ENCODE measurements at regions not wholly inside any gene's neighbourhood (a gene's known extent, or its start where the extent isn't known, plus 50 kb on each side); places are given as distances from the start of the nearest gene placed in this dataset.

DNA sequence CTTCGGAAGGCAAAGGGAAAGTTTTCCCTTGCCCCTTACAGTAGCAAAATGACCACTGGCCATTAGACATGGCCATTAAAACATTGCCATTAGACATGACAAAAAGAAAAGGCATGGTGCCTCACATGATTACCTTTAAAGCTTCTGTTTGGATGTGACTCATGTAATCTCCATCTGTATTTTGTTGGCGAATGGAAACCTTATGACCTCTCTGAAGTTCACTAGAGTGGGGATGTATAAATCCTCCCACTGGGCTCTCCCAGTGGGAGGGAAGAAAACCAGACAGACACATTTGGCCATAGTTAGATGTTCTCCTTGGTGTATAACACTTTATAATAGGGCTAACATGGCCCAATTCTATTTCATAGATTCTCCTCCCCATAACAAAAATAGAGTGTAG lies 152.6 kb downstream of the MAGEB17 start:
- Histone ChIP-seq H3K4me1 (ENCODE audit: control insufficient read depth, insufficient read depth, low read length) (no peaks in the 10 kb centered on the region), H3K4me3 (no peak overlapping the region), H3K27ac (ENCODE audit: control insufficient read depth, insufficient read depth) (no peak overlapping the region), H2AFZ (ENCODE audit: control insufficient read depth, low read depth, low read length) (no peak overlapping the region), H4K20me1 (ENCODE audit: control insufficient read depth, insufficient read depth) (no peaks in the 10 kb centered on the region), H3K36me3 (ENCODE audit: control insufficient read depth in 2 of 2, insufficient read depth in 2 of 2, low read length in 1 of 2) (no peaks in the 10 kb centered on the region), H3K9ac (ENCODE audit: control insufficient read depth, insufficient read depth, low read length) (no peak overlapping the region), H3K79me2 (ENCODE audit: control insufficient read depth, insufficient read depth, low read length) (no peaks in the 10 kb centered on the region), H3K9me3 (replicated peaks; ENCODE audit: control insufficient read depth, insufficient read depth, low read length) (no peaks in the 10 kb centered on the region; the same call in 2 of the 3 replicates), H3K4me2 (ENCODE audit: control insufficient read depth, insufficient read depth) (no peak overlapping the region), H3K27me3 (replicated peaks in 1 of 2; ENCODE audit: control insufficient read depth in 2 of 2, insufficient read depth in 2 of 2, low read length in 1 of 2) (no peaks in the 10 kb centered on the region)
- ChIA-PET SMC1A (ENCODE audit: uncharacterized antibody, unreplicated experiment) (interaction anchor here (0.6 kb wide), 1 partner anchor 14 kb away, joined by 3 read pairs; no protein-coding TSS in a partner anchor), POLR2A (no interaction called here), RAD21 (ENCODE audit: unreplicated experiment) (no interaction called here), CTCF (no interaction called here)
- no peak for DNase-seq (ENCODE audit: low read depth, low spot score)
- no peak for ATAC-seq
- BruUV-seq (replicated peaks) = no TSS peak
- in situ Hi-C loops (cut with MboI) = no loop called here
- TF ChIP-seq RFX5 (IDR thresholded peaks at IDR 0.05; ENCODE audit: low read depth, low read length) = no peak
- TF ChIP-seq, protein P1, sequence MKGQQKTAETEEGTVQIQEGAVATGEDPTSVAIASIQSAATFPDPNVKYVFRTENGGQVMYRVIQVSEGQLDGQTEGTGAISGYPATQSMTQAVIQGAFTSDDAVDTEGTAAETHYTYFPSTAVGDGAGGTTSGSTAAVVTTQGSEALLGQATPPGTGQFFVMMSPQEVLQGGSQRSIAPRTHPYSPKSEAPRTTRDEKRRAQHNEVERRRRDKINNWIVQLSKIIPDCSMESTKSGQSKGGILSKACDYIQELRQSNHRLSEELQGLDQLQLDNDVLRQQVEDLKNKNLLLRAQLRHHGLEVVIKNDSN (IDR thresholded peaks at IDR 0.05; ENCODE audit: borderline replicate concordance, extremely low read length, insufficient read depth, low read depth, low read length) = no peak
- TF ChIP-seq, protein P2, sequence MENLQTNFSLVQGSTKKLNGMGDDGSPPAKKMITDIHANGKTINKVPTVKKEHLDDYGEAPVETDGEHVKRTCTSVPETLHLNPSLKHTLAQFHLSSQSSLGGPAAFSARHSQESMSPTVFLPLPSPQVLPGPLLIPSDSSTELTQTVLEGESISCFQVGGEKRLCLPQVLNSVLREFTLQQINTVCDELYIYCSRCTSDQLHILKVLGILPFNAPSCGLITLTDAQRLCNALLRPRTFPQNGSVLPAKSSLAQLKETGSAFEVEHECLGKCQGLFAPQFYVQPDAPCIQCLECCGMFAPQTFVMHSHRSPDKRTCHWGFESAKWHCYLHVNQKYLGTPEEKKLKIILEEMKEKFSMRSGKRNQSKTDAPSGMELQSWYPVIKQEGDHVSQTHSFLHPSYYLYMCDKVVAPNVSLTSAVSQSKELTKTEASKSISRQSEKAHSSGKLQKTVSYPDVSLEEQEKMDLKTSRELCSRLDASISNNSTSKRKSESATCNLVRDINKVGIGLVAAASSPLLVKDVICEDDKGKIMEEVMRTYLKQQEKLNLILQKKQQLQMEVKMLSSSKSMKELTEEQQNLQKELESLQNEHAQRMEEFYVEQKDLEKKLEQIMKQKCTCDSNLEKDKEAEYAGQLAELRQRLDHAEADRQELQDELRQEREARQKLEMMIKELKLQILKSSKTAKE (IDR thresholded peaks at IDR 0.05; ENCODE audit: low read depth, poor library complexity, severe bottlenecking) = no peak
- no peak for FAIRE-seq
- WGBS (ENCODE audit: insufficient coverage, insufficient replicate concordance, low lambda C conversion rate, missing lambda C conversion rate) = 22% methylated on average over 2 of the region's 2 CpGs
- intact Hi-C loops (cut with micrococcal nuclease; ENCODE audit: unreplicated experiment) = no loop called here

- Histone ChIP-seq H3K27ac (ENCODE audit: control insufficient read depth, insufficient read depth) (no peak overlapping the region), H3K79me2 (ENCODE audit: control insufficient read depth, insufficient read depth, low read length) (no peaks in the 10 kb centered on the region), H3K4me3 (no peak overlapping the region), H3K9me3 (replicated peaks; ENCODE audit: control insufficient read depth, insufficient read depth, low read length) (no peaks in the 10 kb centered on the region; the same call in 2 of the 3 replicates), H3K9ac (ENCODE audit: control insufficient read depth, insufficient read depth, low read length) (no peak overlapping the region), H2AFZ (ENCODE audit: control insufficient read depth, low read depth, low read length) (no peak overlapping the region), H4K20me1 (ENCODE audit: control insufficient read depth, insufficient read depth) (no peaks in the 10 kb centered on the region), H3K36me3 (ENCODE audit: control insufficient read depth in 2 of 2, insufficient read depth in 2 of 2, low read length in 1 of 2) (no peaks in the 10 kb centered on the region), H3K27me3 (replicated peaks in 1 of 2; ENCODE audit: control insufficient read depth in 2 of 2, insufficient read depth in 2 of 2, low read length in 1 of 2) (no peaks in the 10 kb centered on the region), H3K4me2 (ENCODE audit: control insufficient read depth, insufficient read depth) (no peak overlapping the region), H3K4me1 (ENCODE audit: control insufficient read depth, insufficient read depth, low read length) (no peaks in the 10 kb centered on the region)
- RAD21 ChIA-PET (ENCODE audit: unreplicated experiment) = no interaction called here
- DNase-seq (ENCODE audit: low read depth, low spot score) (no peak), FAIRE-seq (no peak), ATAC-seq (no peak)
- in situ Hi-C loops (cut with MboI) = no loop called here
- POLR2A ChIA-PET = no interaction called here
- intact Hi-C loops (cut with micrococcal nuclease; ENCODE audit: unreplicated experiment) = no loop called here
- 19% methylated on average over 4 of the region's 4 CpGs for WGBS (ENCODE audit: insufficient coverage, insufficient replicate concordance, low lambda C conversion rate, missing lambda C conversion rate)
- CTCF ChIA-PET = interaction anchor here (0.6 kb wide), 1 partner anchor 724 kb away, joined by 3 read pairs; no protein-coding TSS in a partner anchor
- TF ChIP-seq ZNF217 (IDR thresholded peaks at IDR 0.05) (no peak), FOXM1 (IDR thresholded peaks at IDR 0.05; ENCODE audit: low read depth, low read length) (no peak), ZNF207 (IDR thresholded peaks at IDR 0.05; ENCODE audit: borderline replicate concordance) (no peak), BRCA1 (IDR thresholded peaks at IDR 0.05; ENCODE audit: low read depth, low read length) (no peak)
- no TSS peak for BruUV-seq (replicated peaks)
- SMC1A ChIA-PET (ENCODE audit: uncharacterized antibody, unreplicated experiment) = no interaction called here
Measured at GRCh38 chrX:16320765-16321355, 153.6 kb downstream of the MAGEB17 start.

All from GM12878 (cell line).